Stimulated activated effector memory CD8-positive, alpha-beta T cell treated with anti-CD3 and anti-CD28 coated beads, Interleukin-12 subunit alpha, Interleukin-12 subunit beta, amount 100 ng/mL, for 72 hours (primary cell): ENCODE measurements at regions not wholly inside any gene's neighbourhood (a gene's known extent, or its start where the extent isn't known, plus 50 kb on each side); places are given as distances from the start of the nearest gene placed in this dataset.

Experiments used
- ATAC-seq: fragments of 150-1000 bp; cut with Tn5 transposase; 2 replicates; pipeline ENCODE4 v1.10.0; 2021
- DNase-seq, 2 donors: peaks; one replicate each; pipeline ENCODE4 v3.0.0; 2021 to 2022; ENCODE audit warnings: low spot score in 2 of 2
- H3K27ac Mint-ChIP-seq: one replicate; pipeline ENCODE4 v1.8.0; 2022; ENCODE audit warnings: mild to moderate bottlenecking, mixed read lengths
- H3K36me3 Mint-ChIP-seq: one replicate; pipeline ENCODE4 v1.8.0; 2022; ENCODE audit warnings: mild to moderate bottlenecking, mixed read lengths
- H3K4me1 Mint-ChIP-seq: one replicate; pipeline ENCODE4 v1.8.0; 2022; ENCODE audit warnings: mixed read lengths
- H3K4me3 Mint-ChIP-seq: one replicate; pipeline ENCODE4 v1.8.0; 2022; ENCODE audit warnings: mild to moderate bottlenecking, mixed read lengths
- H3K9me3 Mint-ChIP-seq: one replicate; pipeline ENCODE4 v1.8.0; 2022; ENCODE audit warnings: mixed read lengths

DNA sequence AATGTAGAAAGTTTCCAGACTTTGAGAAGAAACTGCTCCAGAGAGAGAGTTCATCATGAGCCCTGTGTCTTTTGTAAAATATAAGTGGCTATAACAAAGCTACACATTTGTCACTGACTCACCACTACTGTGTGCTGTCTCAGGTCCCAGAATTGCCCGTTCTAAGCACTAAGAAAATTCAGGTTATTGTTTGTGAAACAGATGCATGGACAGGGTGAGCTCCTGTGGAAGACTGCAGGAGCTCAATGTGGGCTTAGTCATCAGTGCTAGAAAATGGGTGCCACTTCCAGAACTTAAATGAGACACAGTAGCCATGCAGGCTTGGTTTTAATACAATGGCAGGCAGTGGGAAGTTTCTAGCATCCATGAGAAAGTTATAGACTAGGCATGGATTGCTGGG is 251.4 kb upstream of the RBMY1B start:
- DNase-seq (no peak), ATAC-seq (no peak)
- Mint-ChIP-seq H3K9me3 (no peaks in the 10 kb centered on the region), H3K4me1 (no peaks in the 10 kb centered on the region), H3K36me3 (no peaks in the 10 kb centered on the region), H3K27ac (no peak overlapping the region), H3K4me3 (no peak overlapping the region)

DNA sequence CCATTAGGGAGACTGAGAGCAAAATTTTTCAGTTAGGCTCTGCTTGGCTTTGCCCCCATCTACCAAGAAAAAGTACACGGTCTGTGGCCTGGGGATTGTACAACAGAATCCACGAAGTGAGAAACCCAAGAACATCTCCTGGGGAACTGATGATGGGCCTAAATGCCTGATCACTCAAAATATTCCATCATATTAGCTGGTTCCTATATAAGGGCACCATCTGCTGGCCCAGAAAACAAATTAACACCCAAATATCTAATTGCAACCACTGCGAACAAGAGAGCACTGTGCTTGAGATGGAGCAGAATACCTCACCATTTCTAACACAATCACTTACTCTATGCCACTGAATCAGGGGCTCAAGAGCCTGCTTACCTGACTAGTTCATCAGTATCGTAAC is 250.8 kb upstream of the RBMY1B start:
- DNase-seq, result no peak
- no peaks in the 10 kb centered on the region for H3K9me3 Mint-ChIP-seq
- no peak overlapping the region for H3K27ac Mint-ChIP-seq
- H3K4me1 Mint-ChIP-seq, result no peaks in the 10 kb centered on the region
- ATAC-seq, result no peak
- no peak overlapping the region for H3K4me3 Mint-ChIP-seq
- no peaks in the 10 kb centered on the region for H3K36me3 Mint-ChIP-seq

DNA sequence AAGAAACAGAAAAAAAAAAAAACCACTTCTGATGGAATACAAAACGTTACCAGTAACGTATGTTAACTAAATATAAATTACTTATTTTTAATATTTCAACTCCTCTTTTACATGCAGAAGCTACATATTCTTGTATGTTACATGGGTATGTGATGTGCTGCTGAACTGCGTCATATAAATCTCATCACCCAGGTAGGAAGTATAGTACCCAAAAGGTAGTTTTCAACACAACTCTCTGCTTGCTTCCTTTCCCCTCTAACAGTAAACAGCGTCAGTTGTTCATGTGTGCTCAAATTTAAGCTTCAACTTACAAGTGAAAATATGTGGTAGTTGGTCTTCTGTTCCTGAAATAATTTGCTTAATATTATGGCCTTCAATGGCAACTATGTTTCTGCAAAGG is 250.0 kb upstream of the RBMY1B start:
- no peaks in the 10 kb centered on the region for H3K9me3 Mint-ChIP-seq
- no peak for ATAC-seq
- H3K4me1 Mint-ChIP-seq, result no peaks in the 10 kb centered on the region
- no peak overlapping the region for H3K4me3 Mint-ChIP-seq
- no peak overlapping the region for H3K27ac Mint-ChIP-seq
- H3K36me3 Mint-ChIP-seq, result no peaks in the 10 kb centered on the region
- no peak for DNase-seq

DNA sequence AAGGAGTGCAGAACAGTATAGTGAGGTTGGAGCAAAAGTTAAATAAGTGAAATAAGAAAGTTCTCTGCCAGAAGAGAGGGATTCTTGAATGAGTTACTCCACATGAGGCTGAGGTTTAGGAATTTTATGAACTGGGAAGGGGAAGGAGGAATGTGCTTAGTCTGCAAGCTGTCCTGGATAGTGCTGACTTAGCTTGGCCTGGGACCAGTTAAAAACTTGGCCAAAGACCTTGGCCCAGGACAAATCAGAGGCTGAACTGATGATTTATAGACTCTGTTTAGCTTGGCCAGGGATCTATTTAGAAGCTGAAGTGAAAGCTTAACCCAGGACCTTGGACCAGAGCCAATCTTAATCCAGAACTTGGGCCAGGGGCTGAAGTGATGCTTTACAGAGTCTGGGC is 244.4 kb upstream of the RBMY1B start:
- DNase-seq (no peak), ATAC-seq (no peak)
- Mint-ChIP-seq H3K4me3 (no peak overlapping the region), H3K4me1 (no peaks in the 10 kb centered on the region), H3K27ac (no peak overlapping the region), H3K36me3 (no peaks in the 10 kb centered on the region), H3K9me3 (no peaks in the 10 kb centered on the region)

DNA sequence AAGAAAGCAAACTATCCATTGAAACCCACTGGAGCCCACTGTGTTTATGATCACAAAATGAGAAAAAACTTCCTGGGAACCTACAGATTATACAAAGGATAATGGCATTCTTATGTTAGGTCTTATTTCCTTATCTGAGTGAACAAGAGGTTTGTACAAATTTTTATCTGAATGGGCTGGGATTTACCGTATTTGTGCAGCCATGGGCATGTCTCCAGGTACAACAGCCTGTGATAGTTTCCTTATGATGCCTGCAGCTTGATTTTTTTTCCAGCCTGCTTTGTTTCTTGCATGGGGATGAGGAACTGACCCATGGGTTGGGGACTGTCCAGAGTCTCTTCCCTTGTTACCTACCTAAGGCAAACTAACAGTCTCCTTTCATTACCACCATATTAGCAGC is 244.0 kb upstream of the RBMY1B start:
- Mint-ChIP-seq H3K4me3 (no peak overlapping the region), H3K9me3 (no peaks in the 10 kb centered on the region), H3K36me3 (no peaks in the 10 kb centered on the region), H3K4me1 (no peaks in the 10 kb centered on the region), H3K27ac (no peak overlapping the region)
- DNase-seq (no peak), ATAC-seq (no peak)

DNA sequence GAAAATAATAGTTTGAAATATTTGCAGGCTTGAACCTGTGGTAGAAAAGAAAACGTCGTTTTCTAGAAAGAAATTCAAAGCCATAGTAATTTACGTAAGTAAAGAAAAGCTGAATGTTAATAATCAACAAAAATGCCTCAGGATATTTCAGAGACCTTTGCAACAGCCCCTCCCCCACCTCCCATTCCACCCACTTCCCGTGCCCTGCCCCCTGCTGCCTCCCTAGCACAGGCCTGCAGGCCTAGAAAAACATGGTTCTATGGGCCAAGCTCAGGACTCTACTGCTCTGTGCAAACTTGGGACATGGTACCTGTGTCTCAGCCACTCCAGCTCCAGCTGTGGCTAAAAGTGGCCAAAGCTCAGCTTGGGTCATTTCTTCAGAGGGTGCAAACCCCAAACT is 223.4 kb upstream of the RBMY1B start:
- Mint-ChIP-seq H3K4me1 (no peaks in the 10 kb centered on the region), H3K4me3 (no peak overlapping the region)

DNA sequence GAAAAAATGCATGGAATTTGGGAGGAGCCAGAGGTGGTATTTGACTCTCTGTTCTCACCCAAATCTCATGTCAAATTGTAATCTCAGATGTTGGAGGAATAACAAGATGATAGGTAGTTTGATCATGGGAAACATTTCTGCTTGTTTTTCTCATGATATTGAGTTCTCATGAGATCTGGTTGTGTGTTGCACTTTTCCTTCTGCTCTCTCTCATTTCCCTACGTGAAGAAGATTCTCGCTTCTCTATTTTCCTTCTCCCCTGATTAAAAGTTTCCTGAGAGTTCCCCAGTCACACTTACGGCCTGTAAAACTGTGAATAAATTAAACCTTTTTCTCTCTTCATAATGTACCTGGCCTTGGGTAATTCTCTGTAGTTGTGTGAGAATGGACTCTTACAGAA is 222.2 kb upstream of the RBMY1B start:
- Mint-ChIP-seq H3K36me3 (no peaks in the 10 kb centered on the region), H3K4me1 (no peaks in the 10 kb centered on the region), H3K27ac (no peak overlapping the region), H3K9me3 (no peaks in the 10 kb centered on the region), H3K4me3 (no peak overlapping the region)
- ATAC-seq, result no peak
- DNase-seq, result no peak

More for the DNA sequence above, 223.4 kb upstream of the RBMY1B start:
- Mint-ChIP-seq H3K36me3 (no peaks in the 10 kb centered on the region), H3K9me3 (no peaks in the 10 kb centered on the region), H3K27ac (no peak overlapping the region)
- ATAC-seq (no peak), DNase-seq (no peak)

DNA sequence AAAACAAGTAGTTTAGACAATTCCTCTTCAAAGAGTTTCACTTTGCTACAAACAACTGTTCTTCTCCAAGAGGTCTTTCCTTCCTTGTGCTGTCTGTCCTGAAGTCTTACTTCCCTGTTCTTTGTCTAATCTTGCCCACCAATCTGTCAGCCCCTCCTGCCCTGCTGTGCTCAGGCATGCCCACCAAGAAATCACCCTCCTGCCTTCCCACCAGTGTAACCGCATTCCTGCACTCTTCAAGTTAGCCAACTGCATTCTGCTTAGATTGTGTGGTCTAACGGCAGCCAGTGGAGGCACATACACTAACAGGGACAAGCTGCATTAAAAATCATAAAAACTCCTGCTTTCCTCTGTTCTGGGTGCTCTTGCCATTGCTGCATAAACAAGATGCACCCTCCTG is 215.9 kb upstream of the RBMY1B start:
- ATAC-seq (no peak), DNase-seq (no peak)
- Mint-ChIP-seq H3K9me3 (peaks cover 3% of the 10 kb centered on the region), H3K4me1 (no peaks in the 10 kb centered on the region), H3K27ac (no peak overlapping the region), H3K4me3 (no peak overlapping the region), H3K36me3 (no peaks in the 10 kb centered on the region)

DNA sequence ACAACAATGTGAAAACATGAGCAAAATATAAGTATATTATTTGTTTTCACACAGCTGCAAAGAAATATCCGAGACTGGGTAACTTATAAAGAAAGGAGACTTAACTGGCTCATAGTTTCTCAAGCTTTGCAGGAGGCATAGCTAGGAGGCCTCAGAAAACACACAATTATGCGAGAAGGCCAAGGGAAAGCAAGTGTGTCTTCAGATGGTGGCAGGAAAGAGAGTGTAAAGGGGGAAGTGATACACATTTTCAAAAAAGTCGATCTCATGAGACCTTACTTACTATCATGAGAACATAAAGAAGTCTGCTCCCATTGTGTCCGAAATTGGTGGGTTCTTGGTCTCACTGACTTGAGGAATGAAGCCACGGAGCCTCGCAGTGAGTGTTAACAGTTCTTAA is 208.9 kb upstream of the RBMY1B start:
- ATAC-seq, result no peak
- H3K27ac Mint-ChIP-seq, result no peak overlapping the region
- H3K9me3 Mint-ChIP-seq, result no peaks in the 10 kb centered on the region
- no peaks in the 10 kb centered on the region for H3K36me3 Mint-ChIP-seq
- no peaks in the 10 kb centered on the region for H3K4me1 Mint-ChIP-seq
- H3K4me3 Mint-ChIP-seq, result no peak overlapping the region
- no peak for DNase-seq

DNA sequence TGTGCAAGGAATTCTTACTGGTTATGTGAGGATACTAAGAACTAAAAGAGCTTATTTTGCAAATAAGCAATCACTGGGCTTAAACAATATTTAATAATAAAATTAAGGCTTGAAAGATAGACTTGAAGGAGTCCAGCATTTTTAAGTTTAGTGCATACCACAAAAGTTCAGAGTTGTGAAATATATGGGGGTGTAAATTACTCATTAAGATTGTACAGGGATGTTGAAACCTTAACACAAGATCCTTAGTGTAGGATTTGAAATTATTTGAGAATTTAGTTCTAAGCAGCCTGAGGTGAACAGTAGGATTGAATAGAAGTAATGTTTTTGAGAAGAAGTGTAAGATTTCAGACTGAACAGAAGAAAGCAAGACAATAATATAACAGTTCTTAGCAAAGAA is 195.8 kb upstream of the RBMY1B start:
- ATAC-seq (no peak), DNase-seq (no peak)
- H3K27ac Mint-ChIP-seq, result no peak overlapping the region
- H3K9me3 Mint-ChIP-seq, result no peaks in the 10 kb centered on the region
- no peaks in the 10 kb centered on the region for H3K4me1 Mint-ChIP-seq
- no peaks in the 10 kb centered on the region for H3K36me3 Mint-ChIP-seq
- H3K4me3 Mint-ChIP-seq, result no peak overlapping the region
